ENCODE measurements at regions not wholly inside any gene's neighbourhood (a gene's known extent, or its start where the extent isn't known, plus 50 kb on each side); places are given as distances from the start of the nearest gene placed in this dataset.

DNA sequence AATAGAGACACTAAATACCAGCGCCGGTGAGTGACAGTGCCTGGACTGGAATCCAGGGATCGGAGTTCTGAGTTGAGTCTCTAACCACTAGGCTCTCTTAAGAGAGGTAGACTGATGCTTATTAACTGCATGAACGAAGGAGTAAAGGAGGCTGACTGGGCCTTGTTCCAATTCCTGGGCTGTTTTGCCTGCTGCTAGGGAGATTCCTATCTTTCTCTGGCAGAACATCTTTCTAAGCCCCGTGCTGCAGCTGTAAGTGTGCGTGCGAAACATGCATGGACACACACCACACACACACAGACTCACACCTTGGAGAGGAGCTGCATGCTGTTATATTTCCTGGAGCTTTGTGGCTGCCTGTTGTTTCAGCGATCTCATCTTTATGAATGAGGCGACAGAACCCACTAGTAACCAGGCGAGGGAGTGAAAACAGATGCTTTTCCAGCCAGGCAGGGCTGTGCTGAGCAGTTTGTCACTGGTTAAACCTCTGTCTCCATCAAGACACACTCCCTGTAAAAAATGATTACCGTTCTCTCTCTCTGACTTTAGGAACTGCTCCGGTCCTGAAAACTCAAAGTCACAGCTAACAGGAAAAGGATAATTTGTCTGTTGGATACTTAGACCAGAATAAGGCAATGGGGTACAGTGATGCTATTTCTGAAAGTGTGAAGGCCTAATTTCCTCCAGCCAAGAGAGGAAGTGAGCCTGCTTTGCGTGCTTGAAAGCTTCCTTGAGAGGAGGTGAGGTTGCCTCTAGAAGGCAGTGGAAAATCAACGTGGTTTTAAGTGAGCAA is 157.4 kb upstream of the ZNF217 start:
- ATAC-seq = no peak
- no peak for DNase-seq (ENCODE audit: low spot score)

DNA sequence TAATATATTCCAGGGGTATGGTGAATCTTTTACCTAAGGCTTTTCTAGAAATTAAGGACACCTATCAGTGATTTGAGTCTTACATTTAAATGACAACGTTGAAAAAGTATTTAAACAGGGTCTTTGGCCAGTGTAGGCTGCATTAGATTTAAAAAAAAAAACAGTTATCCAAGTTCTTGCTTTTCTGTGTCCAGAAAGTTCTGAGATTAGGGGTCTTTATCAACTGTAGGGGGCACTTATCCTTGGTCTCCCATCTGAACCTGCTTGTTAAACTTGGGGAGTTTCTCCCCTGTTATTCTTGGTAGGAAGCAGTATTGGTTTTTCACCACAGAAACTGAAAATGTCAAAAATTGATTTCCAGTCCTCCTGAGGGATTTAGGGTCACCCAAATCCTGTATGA is 155.9 kb upstream of the ZNF217 start:
- DNase-seq (ENCODE audit: low spot score) = no peak
- no peak for ATAC-seq

DNA sequence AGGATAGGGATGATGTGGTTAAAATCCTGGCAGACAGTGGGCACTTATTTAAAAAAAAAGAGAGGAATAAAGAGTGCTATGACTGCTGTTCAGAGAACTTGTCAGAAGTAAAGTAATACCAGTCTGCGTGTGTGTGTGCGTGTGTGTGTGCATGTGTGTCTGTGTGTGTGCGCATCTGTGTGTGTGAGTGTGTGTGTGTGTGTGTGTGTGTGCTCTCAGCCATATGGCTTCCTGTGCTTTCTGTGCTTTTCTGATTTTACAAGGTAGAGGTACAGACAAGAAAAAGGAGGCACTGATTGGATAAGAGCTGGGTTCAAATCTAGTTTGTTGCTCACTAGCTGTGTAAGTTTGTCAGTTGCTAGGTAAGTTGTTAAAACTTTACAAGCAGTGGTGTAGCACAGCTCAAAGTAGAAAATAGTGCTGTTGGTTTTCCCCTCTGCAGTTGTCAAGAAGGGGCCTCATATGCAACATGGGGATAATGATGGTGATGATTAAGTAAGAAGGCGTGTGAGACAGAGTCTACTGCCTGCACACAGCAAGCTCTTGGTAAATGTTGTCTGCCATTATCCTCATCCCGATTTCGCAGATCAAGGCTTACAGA is 155.3 kb upstream of the ZNF217 start:
- ATAC-seq (no peak), DNase-seq (ENCODE audit: low spot score) (no peak)

DNA sequence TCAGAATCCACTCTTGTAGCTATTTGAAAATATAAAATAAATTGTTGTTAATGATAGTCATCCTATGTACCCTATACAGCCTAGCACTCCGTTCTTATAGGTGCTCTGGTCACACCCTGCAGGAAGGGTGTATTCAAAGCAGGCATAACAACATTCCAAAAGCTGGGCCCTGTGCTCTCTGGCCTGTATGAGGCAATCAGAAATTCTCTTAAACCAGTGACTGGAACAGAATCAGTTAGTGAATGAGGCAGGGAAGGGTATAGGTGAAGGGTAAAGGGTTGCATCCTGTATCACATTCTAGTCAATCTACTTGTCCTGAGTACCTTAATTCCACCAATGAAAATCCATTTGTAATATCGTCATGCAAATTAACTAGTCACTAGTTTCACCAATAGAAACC is 154.5 kb upstream of the ZNF217 start:
- no peak for DNase-seq (ENCODE audit: low spot score)
- ATAC-seq = no peak

DNA sequence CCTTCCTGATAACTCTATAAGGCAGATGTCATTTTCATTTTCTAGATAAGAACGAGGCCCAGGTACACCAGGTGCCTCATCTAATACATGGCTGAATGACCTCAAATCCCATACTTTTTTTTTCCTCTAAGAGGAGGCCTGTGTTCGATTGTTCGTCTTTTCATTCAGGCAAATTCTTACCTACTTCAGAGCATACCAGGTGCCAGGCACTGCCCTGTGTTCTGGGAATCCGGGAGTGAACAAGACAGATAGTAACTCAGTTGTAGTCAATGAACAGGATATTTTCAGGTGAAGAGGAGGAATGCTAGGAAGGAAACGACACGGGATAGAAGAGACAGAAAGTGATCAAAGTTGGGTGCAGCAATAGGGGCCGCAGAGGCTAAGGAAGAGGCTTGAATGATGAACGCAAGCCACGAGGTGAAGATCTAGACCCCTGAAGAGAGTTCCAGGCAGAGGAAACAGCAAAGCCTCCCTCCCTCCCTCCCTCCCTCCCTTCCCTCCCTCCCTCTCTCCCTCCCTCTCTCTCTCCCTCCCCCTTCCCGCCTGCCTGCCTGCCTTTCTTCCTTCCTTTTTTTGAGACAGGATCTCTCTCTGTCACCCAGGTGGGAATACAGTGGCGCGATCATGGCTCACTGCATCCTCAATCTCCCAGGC is 150.1 kb upstream of the ZNF217 start:
- ATAC-seq (no peak), DNase-seq (ENCODE audit: low spot score) (no peak)

DNA sequence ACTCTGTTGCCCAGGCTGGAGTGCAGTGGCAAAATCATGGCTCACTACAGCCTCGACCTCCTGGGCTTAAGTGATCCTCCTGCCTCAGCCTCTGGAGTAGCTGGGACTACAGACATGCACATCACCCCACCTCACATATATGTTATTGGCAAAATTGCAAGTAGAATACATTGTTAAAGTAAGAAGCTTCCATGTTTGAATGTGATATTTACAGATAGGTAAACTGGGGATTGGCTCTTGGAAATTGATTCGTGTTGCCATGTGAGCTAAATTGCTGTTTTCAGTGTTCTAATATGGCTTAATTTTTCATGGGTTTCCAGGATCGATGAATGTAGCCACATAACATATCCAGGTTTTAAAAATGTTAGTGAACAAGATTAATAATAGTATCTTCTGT is 149.0 kb upstream of the ZNF217 start:
- ATAC-seq (no peak), DNase-seq (ENCODE audit: low spot score) (no peak)

DNA sequence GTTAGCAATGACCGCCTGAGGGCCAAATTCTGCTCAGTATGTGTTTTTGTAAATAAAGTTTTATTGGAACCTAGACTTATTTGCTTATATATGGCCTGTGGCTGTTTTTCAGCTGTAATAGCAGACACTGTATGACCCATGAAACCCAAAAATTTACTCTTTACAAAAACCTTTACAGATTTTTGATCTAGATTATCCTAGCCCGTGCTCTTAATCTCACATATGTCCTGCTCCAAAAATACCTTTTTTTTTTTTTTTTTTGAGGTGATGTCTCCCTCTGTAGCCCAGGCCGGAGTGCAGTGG is 148.0 kb upstream of the ZNF217 start:
- DNase-seq (ENCODE audit: low spot score) (no peak), ATAC-seq (no peak)

DNA sequence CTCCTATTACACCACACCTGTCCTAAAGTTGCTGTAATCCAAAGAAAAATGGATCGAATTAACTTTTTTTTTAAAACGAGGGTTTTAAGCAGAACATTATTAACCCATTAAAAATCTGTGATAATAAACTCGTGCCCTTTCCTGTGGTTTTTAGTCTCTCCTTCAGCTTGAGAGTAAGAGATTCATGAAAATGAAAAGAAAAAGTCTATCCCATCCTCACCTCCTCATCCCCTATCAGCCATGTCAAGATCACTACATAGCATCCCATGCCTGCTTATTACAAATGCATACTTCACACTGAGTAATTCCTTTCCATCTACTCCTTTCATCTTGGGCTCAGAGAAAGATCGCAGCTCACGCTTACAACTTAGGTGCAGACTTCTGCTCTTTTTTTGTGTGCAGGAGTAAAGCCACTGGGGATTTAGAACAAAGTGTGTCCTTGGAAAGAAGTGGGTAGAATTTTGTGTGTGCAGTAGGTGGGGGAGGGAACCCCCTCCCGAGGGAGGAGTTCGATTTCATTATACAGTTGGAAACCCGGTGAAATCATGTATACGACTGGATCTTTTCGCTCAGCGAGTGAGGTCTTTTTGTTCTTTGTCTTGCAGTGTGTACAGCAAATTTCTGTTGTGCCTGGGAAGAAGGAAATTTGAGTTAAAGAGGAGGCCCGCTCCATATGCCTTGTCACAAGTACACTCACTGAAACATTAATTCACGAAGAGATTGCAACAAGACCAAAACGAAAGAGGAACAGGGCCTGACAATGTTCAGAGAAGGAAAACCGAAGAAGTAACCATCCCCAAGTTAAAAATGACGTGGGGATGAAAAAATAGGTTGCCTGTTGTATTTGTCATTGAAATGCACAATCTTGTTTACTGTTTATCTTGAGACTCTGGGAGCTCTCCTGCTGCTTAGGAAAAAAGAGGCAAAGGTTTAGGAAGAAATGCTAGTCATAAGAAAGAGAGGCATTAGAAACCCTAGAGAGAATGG is 146.5 kb upstream of the ZNF217 start:
- no peak for DNase-seq (ENCODE audit: low spot score)
- ATAC-seq = no peak

DNA sequence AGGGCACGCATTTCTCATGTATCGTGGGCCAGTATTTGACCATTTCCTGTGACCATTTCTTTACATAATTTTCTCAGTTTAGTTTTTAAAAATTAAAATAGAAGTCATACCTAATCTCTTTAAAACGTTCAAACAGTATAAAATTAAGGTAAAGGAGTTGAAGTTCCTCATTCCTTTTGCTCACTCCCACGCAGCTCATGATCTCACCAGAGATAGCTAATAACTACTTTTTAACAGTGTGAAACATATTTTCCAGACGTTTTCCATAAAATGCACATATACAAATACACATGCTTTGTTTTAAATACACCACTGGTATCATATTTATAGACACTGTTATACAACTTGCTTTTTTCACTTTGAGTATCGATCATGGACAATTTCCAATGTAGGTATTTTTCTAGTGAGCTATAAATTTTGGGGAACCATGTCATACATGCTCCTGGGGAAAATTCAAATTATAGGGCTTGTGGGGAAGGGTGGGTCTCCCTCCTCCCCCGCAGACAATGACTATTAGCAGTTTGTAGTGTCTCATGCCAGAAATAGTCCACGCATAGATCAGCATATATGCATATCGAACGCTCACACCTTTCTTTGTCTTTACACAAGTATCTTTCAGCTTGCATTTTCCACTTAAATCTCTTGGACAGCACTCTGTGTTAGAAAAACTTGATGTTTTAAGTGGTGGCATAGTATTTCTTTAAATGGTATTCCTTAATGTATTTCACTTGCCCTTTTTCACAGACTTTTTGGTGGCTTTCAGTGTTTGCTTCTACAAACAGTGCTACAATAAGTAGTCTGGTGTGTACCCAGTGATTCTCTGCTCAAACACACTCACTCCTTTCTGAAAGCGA is 145.5 kb upstream of the ZNF217 start:
- ATAC-seq (peak; percentile 30), DNase-seq (ENCODE audit: low spot score) (no peak)

DNA sequence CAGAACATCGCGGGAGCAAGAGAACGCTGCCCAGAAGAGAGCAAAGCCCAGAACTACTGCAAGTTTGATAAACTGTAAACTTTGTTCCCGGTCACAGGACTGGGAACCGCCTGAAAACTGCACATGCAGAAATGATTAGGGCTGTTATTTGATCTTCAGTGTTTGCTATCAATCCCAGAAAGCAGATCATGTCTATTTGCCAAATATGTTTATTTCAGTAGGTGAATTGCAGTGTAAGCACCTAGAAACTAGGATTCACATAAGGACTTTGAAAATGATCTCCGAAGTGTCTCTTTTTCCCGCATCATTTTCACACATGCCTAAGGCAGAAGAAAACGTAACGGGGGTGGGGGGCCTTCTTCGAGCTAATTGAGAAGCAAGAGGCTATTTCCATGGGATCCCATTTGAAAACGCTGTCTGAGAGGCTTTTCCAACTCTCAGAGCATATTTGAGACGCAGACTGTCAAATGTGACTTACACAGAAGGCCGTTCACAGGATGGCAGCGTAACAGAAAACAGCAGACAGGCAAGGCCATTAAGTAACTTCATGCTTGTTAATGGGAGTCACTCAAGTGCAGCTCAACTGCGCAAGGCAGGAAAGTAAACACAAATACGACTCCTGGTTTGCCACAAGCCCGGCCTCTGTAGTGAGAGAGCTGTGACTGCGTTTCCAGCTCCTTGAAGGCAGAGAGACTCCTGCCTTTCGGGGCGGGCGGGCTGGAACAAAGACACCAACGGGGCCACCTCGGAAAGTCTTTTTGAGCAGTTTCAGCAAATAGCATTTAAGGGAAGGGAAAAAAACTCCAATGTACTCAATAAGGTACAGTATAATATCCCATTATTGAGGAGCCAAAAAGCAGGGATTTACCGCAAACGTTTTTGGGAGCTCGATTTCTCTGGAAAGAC is 144.7 kb upstream of the ZNF217 start:
- DNase-seq (ENCODE audit: low spot score) (peak; percentile 86), ATAC-seq (peak; percentile 85)

DNA sequence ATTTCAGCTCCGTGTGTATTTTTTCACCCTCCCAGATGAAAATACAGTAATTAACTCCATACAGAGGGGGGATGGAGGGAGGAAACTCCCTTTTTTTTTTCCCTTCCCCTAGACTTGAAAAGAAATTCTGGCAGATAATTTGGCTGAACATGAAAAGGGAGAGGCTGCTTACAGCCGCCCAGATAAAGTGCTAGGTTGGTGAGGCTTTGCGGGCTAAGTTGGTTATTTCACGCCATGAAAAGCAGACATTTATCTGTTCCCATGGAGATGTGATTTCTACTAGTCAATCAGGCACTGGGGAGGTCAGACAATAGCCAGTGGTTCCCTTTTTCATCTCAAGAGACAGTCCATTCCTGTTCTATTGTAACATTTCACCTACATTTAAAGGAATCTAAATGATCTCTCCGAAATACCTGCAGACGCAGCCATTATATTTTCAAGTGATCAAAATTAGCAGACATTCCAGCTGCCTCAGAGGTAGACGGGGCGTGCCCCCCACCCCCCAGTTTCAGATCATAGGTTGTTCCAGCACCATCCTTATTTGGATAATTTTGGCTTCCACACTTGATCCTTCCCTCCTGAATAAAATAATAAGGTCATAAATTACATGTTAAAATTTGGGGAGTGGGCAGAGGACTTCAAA is 143.9 kb upstream of the ZNF217 start:
- no peak for DNase-seq (ENCODE audit: low spot score)
- ATAC-seq = peak; percentile 24

DNA sequence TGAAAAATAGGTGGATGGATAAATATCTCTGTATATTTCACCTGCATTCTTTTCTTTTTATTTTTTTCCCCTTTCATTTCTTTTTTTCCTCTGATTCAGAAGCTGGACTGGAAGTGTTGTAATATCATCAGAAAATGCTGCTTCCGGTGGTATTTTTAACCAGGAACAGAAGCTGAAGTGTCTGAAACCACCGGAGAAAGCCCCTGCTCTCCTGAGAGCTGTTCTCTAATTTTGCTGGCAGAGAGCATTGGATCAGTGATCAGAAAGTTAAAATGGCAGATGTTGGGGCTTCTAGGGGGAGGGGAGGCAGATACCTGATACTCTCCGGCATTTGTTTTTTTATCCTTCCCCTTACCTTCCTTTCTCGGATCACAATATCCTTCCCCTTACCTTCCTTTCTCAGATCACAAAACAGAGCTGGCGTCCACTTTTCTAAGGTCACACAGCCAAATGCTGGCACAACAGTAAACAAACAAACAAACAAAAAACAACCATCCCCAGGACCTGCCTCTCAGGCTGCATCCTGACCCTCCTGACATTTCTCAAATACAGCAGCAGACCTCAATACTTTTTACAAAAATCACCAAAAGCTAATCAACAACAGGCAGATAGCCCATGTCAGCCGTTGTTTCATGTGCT is 143.2 kb upstream of the ZNF217 start:
- DNase-seq (ENCODE audit: low spot score) (no peak), ATAC-seq (no peak)

DNA sequence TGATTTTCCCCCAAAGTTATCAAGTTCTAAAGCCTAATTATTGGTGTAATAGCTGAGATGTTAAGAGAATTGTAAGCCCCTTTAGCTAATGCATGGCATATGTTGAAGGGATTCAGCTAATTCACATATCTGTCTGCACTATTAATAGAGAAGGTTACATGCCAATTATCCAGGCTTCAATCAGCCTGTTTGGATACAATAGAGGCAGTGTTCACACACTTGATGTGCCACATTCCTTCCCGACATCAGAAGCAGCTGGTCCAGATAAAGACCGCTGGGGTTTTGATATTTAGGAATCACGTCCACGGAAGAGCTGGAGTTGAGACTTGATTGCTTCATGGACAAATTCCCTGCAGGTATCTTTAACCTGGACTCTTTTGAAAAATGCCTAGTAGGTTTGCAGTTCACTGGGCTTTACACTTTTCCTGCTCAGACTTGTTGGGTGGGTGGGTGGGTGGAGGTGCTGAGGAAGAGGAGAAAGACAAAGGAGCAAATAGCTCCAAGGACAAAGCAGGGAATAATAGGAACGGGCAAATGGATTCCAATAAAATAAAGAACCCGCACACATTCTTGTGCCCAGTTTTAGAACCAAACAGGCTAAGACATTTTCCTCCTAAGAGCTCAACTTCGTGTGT is 142.6 kb upstream of the ZNF217 start:
- no peak for DNase-seq (ENCODE audit: low spot score)
- ATAC-seq = no peak

DNA sequence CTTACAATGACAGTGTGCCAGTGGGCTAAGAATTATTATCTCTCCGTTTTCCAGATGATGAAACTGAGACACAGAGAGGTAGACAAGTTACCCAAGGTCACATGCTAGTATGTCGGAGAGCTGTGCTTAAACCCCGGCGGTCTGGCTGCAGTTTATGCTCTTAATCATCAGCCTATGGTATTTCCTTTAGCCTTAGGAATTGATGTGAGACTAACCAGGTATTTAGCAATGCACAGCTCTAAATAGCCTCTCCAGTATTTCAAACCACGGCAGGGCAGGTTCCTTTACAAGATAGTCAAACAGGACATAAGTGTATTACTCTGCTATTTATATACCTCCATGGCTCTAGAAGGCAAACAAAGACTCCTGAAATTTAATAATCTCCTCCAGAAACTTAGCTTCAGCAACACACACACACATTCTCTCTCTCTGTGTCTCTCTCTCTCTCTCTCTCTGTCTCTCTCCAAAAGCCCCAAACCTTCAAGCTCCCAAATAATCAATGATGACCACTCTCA is 142.0 kb upstream of the ZNF217 start:
- DNase-seq (ENCODE audit: low spot score) (no peak), ATAC-seq (no peak)

DNA sequence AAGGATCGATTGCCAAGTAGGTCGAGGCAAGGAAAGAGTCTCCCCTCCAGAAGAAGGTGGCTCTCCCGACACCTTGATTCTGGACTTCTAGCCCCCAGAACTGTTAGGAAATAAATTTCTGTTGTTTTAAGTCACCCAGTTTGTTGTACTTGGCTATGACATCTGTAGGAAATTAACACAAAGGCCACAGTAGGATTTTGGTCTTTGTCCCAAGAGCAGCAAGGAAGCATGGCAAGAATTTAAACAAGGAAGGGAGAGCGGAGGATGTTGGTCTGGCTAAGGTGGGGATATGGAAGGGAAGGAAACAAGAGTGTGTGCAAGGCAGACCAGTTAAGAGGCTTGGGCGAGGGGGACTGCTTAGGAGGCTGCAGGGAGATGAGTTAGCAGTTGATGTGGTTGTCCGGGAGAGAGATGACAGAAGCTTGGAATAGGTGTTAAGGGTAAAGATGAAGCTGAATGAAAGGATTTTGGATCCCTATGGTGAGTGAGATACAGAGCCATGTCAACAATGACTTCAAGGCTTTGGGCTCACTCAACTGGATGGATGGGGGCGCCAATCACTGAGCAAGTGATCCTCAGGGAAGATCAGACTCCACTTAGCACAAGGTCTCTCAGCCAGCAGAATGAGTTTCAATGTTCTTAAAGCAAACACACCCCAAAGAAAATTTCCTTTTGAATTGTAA is 140.5 kb upstream of the ZNF217 start:
- ATAC-seq (no peak), DNase-seq (ENCODE audit: low spot score) (no peak)

DNA sequence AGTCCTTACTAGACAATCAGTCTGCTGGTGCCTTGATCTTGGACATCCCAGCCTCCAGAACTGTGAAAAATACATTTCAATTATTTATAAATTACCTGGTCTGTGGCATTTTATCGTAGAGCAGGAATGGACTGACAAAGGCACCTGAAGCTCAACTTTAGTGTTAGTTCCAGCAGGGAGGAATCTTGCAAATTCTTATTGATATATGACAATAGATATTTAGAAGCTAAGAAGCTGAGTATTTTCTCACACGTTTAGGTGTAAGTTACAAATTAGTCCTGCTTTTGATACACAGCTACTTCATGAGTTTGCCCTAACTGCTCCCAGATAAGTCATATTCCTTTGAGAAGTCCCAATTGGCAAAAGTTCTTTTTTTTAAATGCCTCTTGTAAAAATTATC is 138.0 kb upstream of the ZNF217 start:
- ATAC-seq (no peak), DNase-seq (ENCODE audit: low spot score) (no peak)

DNA sequence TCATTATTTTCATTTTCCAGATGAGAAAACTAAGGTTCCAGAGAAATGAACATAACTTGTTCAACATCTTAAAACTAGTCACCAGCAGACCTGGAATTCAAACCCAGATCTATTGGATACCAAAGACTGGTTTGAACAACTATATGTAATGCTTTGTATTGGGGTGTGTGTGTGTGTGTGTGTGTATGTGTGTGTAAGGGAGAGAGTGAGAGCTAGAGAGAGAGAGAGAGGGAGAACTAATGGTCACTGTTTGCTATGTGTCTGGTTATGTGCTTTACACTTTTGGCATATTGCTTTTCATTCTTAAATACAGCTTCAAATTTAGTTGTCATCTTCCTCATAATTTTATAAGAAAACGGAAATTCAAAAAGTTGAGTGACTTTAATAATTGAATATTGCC is 134.7 kb upstream of the ZNF217 start:
- ATAC-seq = no peak

More for the DNA sequence above, 134.7 kb upstream of the ZNF217 start:
- no peak for DNase-seq (ENCODE audit: low spot score)
